ENCODE measurements at regions not wholly inside any gene's neighbourhood (a gene's known extent, or its start where the extent isn't known, plus 50 kb on each side); places are given as distances from the start of the nearest gene placed in this dataset.

- no peak for FAIRE-seq
- ChIA-PET CTCF (no interaction called here), POLR2A (no interaction called here)
- intact Hi-C loops (cut with micrococcal nuclease) (no loop called here), dilution Hi-C loops (cut with MboI; ENCODE audit: extremely low pct_ligation_motif_present, low sequenced_read_pairs) (no loop called here)
- H3K9ac ChIP-seq (replicated peaks; ENCODE audit: extremely low read depth, insufficient read depth, low read length) = no peak overlapping the region
- H3K4me2 ChIP-seq (ENCODE audit: insufficient read depth, low read length) = no peak overlapping the region
- TF ChIP-seq EZH2 (IDR thresholded peaks at IDR 0.05; ENCODE audit: borderline replicate concordance, low read depth, low read length, severe bottlenecking) = no peak
- TF ChIP-seq MAX (IDR thresholded peaks at IDR 0.05; ENCODE audit: insufficient read depth, insufficient read length) = no peak
- TF ChIP-seq GATA2 (IDR thresholded peaks at IDR 0.05; ENCODE audit: insufficient read depth, insufficient read length, low read depth, low read length) = no peak
- no peak for TF ChIP-seq MYC (IDR thresholded peaks at IDR 0.05; ENCODE audit: low read depth, low read length)
- TF ChIP-seq CTCF (IDR thresholded peaks at IDR 0.05; ENCODE audit: extremely low read depth in 1 of 2, insufficient read depth in 1 of 2, low read depth in 1 of 2, low read length in 2 of 2) = no peak
- no peaks in the 10 kb centered on the region for H4K20me1 ChIP-seq (replicated peaks; ENCODE audit: control insufficient read depth, extremely low read depth, insufficient read depth, low read length)
- H3K9me1 ChIP-seq (replicated peaks; ENCODE audit: control insufficient read depth, extremely low read depth, insufficient read depth, low read length) = no peaks in the 10 kb centered on the region
- no peak overlapping the region for H2AFZ ChIP-seq (ENCODE audit: low read depth, low read length)
- DNase-seq (ENCODE audit: low read depth, low spot score) = no peak
- H3K79me2 ChIP-seq (ENCODE audit: control insufficient read depth, insufficient read depth, low read length) = no peaks in the 10 kb centered on the region
- BruUV-seq (replicated peaks) = no TSS peak
- no peak overlapping the region for H3K4me3 ChIP-seq (replicated peaks in 1 of 3; ENCODE audit: insufficient read depth in 1 of 3, low read depth in 1 of 3, low read length in 3 of 3)
- no peaks in the 10 kb centered on the region for H3K36me3 ChIP-seq (ENCODE audit: control insufficient read depth in 2 of 2, extremely low read depth in 1 of 2, insufficient read depth in 2 of 2, low read length in 2 of 2)
- H3K27me3 ChIP-seq (ENCODE audit: control insufficient read depth in 2 of 2, insufficient read depth in 2 of 2, low read length in 2 of 2) = no peaks in the 10 kb centered on the region
- H3K4me1 ChIP-seq (ENCODE audit: control insufficient read depth, extremely low read depth, insufficient read depth, low read length) = no peaks in the 10 kb centered on the region
- no peak overlapping the region for H3K27ac ChIP-seq (ENCODE audit: insufficient read depth, low read depth, low read length)
- no peaks in the 10 kb centered on the region for H3K9me3 ChIP-seq (replicated peaks; ENCODE audit: control insufficient read depth, insufficient read depth, low read length)
Measured at GRCh38 chr4:54482529-54483200, 175.1 kb upstream of the KIT start.

- H3K4me3 ChIP-seq (replicated peaks in 1 of 3; ENCODE audit: insufficient read depth in 1 of 3, low read depth in 1 of 3, low read length in 3 of 3) = no peak overlapping the region
- H2AFZ ChIP-seq (ENCODE audit: low read depth, low read length) = no peak overlapping the region
- no peak overlapping the region for H3K9ac ChIP-seq (replicated peaks; ENCODE audit: extremely low read depth, insufficient read depth, low read length)
- BruUV-seq (replicated peaks) = no TSS peak
- FAIRE-seq (no peak), DNase-seq (ENCODE audit: low read depth, low spot score) (no peak)
- H3K79me2 ChIP-seq (ENCODE audit: control insufficient read depth, insufficient read depth, low read length) = no peaks in the 10 kb centered on the region
- H3K4me1 ChIP-seq (ENCODE audit: control insufficient read depth, extremely low read depth, insufficient read depth, low read length) = no peaks in the 10 kb centered on the region
- no peaks in the 10 kb centered on the region for H3K9me3 ChIP-seq (replicated peaks; ENCODE audit: control insufficient read depth, insufficient read depth, low read length)
- H3K27me3 ChIP-seq (ENCODE audit: control insufficient read depth in 2 of 2, insufficient read depth in 2 of 2, low read length in 2 of 2) = no peaks in the 10 kb centered on the region
- ChIA-PET POLR2A (no interaction called here), CTCF (no interaction called here)
- dilution Hi-C loops (cut with MboI; ENCODE audit: extremely low pct_ligation_motif_present, low sequenced_read_pairs) = no loop called here
- H3K27ac ChIP-seq (ENCODE audit: insufficient read depth, low read depth, low read length) = no peak overlapping the region
- H3K9me1 ChIP-seq (replicated peaks; ENCODE audit: control insufficient read depth, extremely low read depth, insufficient read depth, low read length) = no peaks in the 10 kb centered on the region
- no peak overlapping the region for H3K4me2 ChIP-seq (ENCODE audit: insufficient read depth, low read length)
- no peaks in the 10 kb centered on the region for H3K36me3 ChIP-seq (ENCODE audit: control insufficient read depth in 2 of 2, extremely low read depth in 1 of 2, insufficient read depth in 2 of 2, low read length in 2 of 2)
- intact Hi-C loops (cut with micrococcal nuclease) = no loop called here
- TF ChIP-seq JUN (IDR thresholded peaks at IDR 0.05; ENCODE audit: borderline replicate concordance, insufficient read depth, insufficient read length, low read depth) = no peak
- TF ChIP-seq GATA2 (IDR thresholded peaks at IDR 0.05; ENCODE audit: insufficient read depth, insufficient read length, low read depth, low read length) = no peak
- no peak for TF ChIP-seq POLR2AphosphoS5 (IDR thresholded peaks at IDR 0.05; ENCODE audit: insufficient read depth, low read depth, low read length)
- no peak for TF ChIP-seq EZH2 (IDR thresholded peaks at IDR 0.05; ENCODE audit: borderline replicate concordance, low read depth, low read length, severe bottlenecking)
- TF ChIP-seq POLR2A (IDR thresholded peaks at IDR 0.05; ENCODE audit: low read depth, low read length) = no peak
- TF ChIP-seq CTCF (IDR thresholded peaks at IDR 0.05; ENCODE audit: extremely low read depth in 1 of 2, insufficient read depth in 1 of 2, low read depth in 1 of 2, low read length in 2 of 2) = no peak
- TF ChIP-seq FOS (IDR thresholded peaks at IDR 0.05; ENCODE audit: borderline replicate concordance, insufficient read depth, low read length) = no peak
- no peak for TF ChIP-seq MAX (IDR thresholded peaks at IDR 0.05; ENCODE audit: insufficient read depth, insufficient read length)
- TF ChIP-seq MYC (IDR thresholded peaks at IDR 0.05; ENCODE audit: low read depth, low read length) = no peak
- no peaks in the 10 kb centered on the region for H4K20me1 ChIP-seq (replicated peaks; ENCODE audit: control insufficient read depth, extremely low read depth, insufficient read depth, low read length)
Measured at GRCh38 chr4:54484383-54484782, 173.4 kb upstream of the KIT start.
